IPS-11a (cell line): ENCODE measurements at regions not wholly inside any gene's neighbourhood (a gene's known extent, or its start where the extent isn't known, plus 50 kb on each side); places are given as distances from the start of the nearest gene placed in this dataset.
"Not testable (repeated sequence)": the region's sequence is repeated elsewhere in the genome, so short reads cannot be mapped to it uniquely, and the experiment has no call there.

Source experiments
- H3K4me3 ChIP-seq: one replicate; pipeline ENCODE4 v1.5.1; 2013; ENCODE audit warnings: low read depth, low read length, control low read depth

GRCh38 chr15:96790004-96790403 is 459.5 kb downstream of the NR2F2 start:
- no peak overlapping the region for H3K4me3 ChIP-seq

- H3K4me3 ChIP-seq, result no peak overlapping the region
These were observed 461.7 kb downstream of the NR2F2 start for GRCh38 chr15:96792216-96792615.

DNA sequence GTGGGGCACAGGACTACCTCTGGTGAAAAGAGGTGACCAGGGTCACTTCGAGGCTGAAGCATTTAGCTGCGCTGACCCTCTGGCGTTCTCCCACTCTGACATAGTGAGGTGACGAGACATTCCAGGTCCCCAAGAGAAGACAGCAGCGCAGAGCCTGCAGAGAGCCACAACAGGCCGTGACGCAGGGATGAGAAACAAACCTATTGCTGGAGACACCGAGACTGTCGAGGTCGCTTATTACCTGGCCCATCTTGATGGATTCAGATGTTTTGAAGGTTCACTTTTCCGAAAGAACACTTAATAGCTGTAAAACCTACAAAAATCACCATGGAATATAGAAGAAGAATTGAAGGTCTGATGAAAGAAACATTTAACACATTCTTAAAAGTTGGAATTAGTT is 466.3 kb downstream of the NR2F2 start:
- H3K4me3 ChIP-seq, result no peak overlapping the region

GRCh38 chr15:96801576-96802150 is 471.2 kb downstream of the NR2F2 start:
- no peak overlapping the region for H3K4me3 ChIP-seq

GRCh38 chr15:96802611-96803255 is 472.2 kb downstream of the NR2F2 start:
- H3K4me3 ChIP-seq, result no peak overlapping the region

DNA sequence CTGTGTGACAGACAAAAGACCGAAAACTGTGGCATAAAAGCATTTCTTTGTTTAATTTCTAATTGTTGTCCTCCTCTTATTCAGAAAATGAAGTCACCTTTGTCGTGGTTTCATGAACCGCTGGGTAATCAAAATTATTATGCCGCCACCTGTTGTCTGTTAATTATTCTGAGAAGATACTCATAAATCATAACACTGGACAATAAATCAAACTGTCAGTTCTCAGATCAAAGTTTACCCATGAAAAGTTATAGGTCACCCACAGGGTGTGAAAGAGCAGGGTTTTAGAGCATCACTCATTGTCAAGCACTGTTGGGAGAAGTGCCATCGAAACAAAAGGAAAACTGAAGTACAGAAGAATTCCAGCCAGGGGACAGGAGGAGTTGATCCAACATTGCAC is 474.3 kb downstream of the NR2F2 start:
- no peak overlapping the region for H3K4me3 ChIP-seq

GRCh38 chr15:96807361-96807760 is 476.9 kb downstream of the NR2F2 start:
- no peak overlapping the region for H3K4me3 ChIP-seq

DNA sequence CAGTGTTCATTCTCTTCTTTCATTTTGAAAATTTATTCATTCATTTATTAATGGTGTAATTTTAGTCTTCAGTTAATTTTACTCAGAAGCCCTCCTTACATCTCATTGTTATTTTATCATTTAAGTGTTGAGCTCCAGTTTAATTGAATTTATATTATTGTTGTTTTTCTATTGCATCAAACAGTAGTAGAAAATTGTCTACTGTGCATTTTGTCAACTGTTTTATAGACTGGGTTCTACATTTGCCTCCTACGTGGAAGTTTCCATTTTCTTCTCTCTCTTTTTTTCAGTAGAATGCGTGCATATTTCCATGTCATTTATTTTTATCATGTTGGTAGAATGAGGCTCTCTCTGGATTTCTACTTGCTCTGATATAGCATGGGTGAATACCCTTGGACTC is 487.4 kb downstream of the NR2F2 start:
- H3K4me3 ChIP-seq, result no peak overlapping the region

- no peak overlapping the region for H3K4me3 ChIP-seq
These were observed 488.4 kb downstream of the NR2F2 start for GRCh38 chr15:96818861-96819260.

DNA sequence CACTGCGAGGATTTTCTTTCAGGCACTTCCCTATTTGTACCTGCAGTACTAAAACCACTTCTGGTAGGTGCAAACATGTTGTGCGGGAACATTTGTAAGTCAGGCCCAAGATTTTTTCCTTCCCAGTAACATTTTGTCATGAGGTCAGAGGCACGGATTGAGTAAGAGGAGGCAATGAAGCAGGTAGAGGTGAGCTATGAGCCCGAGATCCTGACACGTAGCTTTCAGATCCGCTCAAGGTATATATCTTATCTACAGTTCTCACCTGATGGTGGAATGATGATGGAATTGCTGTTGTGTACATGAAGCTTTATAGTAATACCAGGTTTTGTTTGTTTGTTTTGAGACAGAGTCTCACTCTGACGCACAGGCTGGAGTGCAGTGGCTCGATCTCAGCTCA is 497.5 kb downstream of the NR2F2 start:
- no peak overlapping the region for H3K4me3 ChIP-seq

GRCh38 chr15:96837241-96837970 is 506.9 kb downstream of the NR2F2 start:
- H3K4me3 ChIP-seq, result no peak overlapping the region

DNA sequence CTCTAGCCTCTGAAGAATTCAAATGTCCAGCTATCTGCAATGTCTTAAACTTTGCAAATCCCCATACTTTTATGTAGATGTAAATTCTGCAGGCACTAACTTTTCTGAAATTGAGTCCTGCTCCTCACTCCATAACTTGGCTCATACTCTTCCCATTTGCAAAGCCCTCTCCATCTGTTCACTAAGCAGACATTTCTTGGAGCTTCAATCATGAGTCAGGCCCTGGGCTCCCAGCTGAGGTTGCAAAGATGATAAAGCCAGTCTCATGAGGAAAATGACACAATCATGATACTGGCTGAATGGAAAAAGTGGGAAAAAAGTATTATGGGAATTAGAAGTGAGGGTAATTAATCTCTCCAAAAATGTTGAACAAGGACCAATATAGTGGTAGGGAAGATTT is 507.6 kb downstream of the NR2F2 start:
- H3K4me3 ChIP-seq, result no peak overlapping the region

DNA sequence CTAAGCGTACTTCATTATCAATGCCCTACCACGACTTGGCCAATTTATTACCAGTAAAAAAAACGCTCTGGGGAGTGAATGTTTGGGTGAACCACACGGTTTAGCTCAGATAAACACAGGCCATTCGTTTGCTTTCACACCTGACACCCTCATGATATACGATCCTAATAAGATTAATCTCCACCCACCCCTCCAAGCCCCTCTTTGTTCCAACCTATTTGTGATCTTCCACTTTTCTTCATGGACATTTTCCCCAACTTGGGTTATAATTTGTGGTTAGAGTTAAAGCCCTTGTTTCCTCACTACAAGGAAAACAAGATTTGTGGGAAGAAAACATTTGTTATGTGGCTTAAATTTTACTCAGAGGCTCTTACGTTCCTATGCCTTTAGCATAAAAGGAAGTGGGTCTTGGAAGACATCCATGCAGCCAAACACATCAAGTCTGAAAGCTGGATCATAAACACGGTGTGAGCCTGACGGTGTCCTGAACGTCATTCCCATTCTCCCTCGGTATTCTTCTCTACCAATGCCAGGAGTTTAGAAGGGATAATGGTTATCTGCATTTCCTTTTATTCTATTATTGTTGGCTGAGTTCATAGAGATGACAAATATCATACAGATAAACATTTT is 518.9 kb downstream of the NR2F2 start:
- no peak overlapping the region for H3K4me3 ChIP-seq

GRCh38 chr15:96851613-96852012 is 521.1 kb downstream of the NR2F2 start:
- H3K4me3 ChIP-seq, result no peak overlapping the region

DNA sequence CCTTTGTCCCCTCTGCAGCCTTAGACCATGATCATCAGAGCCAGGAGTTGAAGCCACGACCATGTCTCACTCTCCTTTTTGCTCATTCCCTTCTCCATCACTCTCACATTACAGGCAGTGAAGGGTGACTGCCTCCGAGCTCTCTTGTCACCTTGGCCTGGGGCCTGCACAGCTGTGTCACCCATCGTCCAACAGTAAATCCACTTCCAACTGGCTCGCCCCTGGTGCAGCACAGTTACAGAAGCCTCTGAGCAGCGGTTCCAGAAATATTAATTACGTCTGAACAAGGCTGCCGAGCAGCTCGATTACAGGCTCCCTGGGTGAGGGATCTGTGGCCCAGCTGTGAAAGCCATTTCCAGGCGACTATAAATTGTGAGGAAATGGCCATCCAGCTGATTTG is 528.2 kb downstream of the NR2F2 start:
- H3K4me3 ChIP-seq, result no peak overlapping the region

DNA sequence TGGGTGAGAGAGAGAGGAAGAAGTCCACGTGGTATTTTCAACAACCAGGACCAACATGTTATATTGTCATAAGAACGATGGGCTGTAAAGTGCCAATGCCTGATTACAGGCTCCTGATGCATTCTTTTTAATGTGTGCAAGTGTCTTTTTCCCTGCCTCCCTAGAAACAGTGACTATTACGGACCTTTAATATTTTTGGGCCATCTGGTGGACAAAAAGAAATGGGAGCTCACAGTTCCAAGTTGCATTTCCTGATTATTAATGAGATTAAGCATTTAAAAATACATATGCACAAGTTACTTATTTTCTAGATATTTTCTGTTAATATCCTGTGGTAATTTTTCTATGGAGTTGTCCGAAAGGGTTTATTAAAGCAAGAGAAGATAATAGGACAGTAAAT is 530.2 kb downstream of the NR2F2 start:
- no peak overlapping the region for H3K4me3 ChIP-seq

GRCh38 chr15:96867992-96868391 is 537.5 kb downstream of the NR2F2 start:
- no peak overlapping the region for H3K4me3 ChIP-seq

GRCh38 chr15:96869122-96869521 is 538.6 kb downstream of the NR2F2 start:
- no peak overlapping the region for H3K4me3 ChIP-seq

GRCh38 chr15:96869790-96870189 is 539.3 kb downstream of the NR2F2 start:
- H3K4me3 ChIP-seq, result no peak overlapping the region

DNA sequence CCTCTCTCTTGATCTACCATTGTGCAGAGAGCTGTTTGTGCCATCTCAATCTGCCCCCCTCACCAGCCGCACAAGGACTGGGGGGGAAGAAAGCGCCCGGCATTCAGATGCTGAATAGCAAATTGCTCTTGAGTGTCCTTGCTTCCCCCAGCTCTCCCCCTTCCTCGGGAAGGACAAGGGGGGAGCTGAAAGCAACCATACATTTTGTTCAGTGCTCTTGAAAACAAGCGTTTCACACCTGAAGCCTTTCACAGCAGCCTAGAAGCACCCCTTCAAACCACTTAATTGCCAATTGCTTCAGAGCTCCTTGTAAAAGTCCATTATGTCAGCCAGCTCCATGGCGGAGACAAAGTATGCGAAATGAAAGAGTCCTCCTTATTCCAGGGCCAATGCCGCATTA is 540.1 kb downstream of the NR2F2 start:
- H3K4me3 ChIP-seq, result no peak overlapping the region

DNA sequence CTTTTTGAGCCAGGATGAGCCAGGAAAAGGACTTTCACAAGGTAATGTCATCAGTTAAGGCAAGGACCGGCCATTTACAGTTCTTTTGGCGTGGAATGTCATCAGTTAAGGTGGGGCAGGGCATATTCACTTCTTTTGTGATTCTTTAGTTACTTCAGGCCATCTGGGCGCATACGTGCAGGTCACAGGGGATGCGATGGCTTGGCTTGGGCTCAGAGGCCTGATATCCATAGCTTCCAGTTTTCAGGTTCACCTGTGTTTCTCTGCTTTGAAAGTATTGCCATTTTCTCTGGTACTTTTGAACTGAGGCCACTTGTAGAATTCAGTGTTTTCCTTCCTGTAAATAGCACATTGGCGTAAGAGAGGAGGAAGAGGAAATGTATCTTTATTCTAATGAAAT is 546.9 kb downstream of the NR2F2 start:
- not testable (repeated sequence) for H3K4me3 ChIP-seq

GRCh38 chr15:96878129-96878528 is 547.6 kb downstream of the NR2F2 start:
- no peak overlapping the region for H3K4me3 ChIP-seq
